Epidermal melanocyte (primary cell): ENCODE measurements at regions not wholly inside any gene's neighbourhood (a gene's known extent, or its start where the extent isn't known, plus 50 kb on each side); places are given as distances from the start of the nearest gene placed in this dataset.

Experiments used
- DNase-seq: peaks from one replicate; pipeline ENCODE4 v3.0.0; 2011; ENCODE audit warnings: low spot score; ENCODE audit not compliant: insufficient read length

DNA sequence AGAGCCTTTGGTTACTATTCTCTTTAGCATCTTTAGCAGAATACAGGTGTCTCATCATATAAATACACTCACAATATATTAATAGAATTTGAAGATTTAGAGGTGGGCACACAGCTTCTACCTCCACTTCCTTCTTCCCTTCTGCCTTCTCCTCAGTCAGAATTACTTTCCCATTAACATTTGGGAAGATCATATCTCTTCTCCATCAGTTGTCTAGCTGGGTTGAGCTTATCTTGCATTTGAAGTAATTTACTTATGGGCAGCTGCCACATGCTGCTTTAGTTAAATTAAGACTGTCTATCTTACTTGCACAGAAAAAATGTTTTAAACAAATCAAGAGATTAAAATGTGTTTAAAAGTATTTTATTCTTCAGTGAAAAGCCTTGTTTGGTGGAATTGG lies 110.1 kb upstream of the ASIC2 start:
- DNase-seq: no peak

DNA sequence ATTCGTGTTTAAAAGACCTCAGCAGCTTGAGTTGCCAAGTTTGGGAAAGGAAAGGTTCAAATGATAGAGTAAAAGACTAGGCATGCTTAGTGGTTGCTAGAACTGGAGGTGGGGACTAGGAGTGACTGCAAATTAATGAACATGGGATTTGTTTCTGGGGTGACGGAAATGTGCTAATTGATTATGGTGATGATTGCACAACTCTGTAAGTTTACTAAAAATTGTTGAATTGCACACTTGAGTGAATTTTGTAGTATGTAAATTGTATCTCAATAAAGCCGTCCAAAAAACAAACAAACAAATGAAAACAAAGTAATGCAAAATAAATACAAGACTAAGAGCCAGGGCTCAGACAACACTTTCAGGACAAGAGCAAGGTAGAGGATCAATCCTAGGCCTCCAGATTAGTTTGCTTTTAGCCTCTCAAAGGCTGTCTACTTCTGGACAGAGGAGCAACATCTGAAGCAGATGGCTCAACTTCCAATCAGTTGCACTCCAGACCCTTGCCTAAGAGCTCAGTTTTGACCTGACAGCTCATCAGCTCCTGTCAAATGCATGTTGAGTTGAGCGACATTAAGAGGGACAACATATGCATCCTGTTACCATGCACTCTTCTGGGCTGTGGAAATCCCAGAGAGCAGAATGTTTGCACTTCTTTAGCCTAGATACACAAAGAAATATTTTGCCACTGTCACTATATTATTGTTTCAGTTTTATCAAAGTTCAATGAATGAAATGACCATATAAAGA lies 111.2 kb upstream of the ASIC2 start:
- DNase-seq: no peak

DNA sequence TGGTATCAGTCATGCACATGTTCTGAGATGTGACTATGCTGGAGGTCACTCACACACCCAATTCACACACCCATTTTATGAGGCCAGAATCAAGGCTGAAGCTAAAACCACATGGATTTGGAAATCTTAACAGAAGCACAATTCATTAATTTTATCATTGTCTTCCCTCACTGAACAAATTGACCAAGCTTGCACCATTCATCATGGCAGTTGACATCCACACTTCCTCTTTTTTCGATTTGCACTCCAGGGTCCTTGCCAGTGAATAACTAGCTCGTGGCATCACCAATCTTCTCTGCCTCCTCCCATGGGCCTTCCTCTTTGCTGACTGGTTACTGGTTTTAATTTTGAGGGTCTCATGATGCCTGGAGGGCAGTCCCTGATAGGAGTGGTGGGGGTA lies 123.0 kb upstream of the ASIC2 start:
- DNase-seq: no peak

DNA sequence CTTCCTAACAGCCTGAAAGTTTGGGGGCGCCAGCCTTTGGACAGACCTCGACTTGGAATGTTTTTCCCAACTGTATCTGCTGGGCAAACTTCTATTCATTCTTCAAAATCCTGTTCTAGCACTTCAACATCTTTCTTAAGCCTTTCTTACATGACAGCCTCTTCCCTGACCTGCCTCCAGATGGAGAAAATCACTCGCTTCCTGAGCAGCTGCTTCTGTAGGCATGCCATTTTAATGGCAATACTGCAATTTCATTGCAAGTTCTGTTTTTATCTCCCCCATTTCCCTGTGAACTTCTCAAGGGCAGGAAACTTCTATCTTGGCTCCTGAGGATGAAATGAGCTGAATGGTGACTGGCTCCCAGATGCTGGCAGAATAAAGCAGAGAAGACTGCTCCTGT lies 128.8 kb upstream of the ASIC2 start:
- no peak for DNase-seq

DNA sequence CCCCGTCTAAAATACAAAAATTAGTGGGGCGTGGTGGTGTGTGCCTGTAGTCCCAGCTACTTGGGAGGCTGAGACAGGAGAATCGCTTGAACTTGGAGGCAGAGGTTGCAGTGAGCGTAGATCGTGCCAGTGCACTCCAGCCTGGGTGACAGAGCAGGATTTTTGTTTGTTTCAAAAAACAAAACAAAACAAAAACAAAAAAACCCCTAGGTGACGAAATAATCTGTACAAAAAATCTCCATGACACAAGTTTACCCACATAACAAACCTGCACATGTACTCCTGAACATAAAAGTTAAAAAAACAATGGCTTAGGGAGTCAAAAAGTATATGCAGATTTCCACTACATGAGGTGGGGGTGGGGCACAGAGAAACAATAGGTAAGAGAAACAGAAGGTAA lies 140.5 kb upstream of the ASIC2 start:
- DNase-seq: no peak

DNA sequence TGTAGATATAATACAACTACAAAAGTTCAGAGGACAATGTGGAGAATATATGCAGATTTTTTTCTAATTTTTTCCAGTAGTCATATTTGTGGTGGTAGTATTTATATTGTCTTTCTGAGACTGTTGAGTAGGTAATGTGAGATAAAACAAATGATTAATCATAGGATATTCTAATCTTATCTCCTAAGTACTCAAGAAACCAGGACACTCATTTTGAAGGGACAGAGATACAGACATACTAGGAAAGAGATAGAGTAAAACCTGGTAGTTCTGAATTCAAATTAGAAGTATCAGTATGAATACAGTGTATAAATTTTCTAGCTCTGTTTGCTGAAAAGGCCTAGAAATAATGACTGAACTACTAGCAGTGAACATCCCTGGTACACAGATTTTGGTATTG lies 141.7 kb upstream of the ASIC2 start:
- DNase-seq: no peak

DNA sequence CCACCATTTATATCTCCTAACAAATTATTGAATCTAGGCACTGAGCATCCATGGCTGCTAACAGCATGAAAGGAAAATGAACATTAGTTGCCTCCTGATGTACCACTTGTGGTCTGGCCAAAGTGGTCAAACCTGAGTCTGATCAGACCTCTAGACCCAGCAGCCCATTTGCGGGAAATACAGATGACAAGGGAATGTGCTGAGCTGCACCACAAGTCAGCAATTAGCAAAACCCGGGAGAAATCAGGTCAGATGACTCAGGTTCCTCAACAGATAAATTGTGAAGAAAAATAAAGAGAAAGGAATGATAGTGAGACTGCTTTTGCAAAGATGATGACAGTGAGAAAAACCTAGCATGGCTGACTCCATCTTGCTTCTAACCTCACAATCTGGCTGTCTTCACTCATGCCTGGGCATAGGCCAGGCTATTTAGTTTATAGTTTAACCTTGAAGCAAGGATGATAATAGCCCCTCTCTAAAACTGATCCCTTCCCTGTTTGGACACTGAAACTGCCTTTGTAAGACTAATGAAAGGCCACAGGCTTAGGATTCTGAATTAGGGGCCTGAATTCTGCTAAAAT lies 142.7 kb upstream of the ASIC2 start:
- DNase-seq: no peak

DNA sequence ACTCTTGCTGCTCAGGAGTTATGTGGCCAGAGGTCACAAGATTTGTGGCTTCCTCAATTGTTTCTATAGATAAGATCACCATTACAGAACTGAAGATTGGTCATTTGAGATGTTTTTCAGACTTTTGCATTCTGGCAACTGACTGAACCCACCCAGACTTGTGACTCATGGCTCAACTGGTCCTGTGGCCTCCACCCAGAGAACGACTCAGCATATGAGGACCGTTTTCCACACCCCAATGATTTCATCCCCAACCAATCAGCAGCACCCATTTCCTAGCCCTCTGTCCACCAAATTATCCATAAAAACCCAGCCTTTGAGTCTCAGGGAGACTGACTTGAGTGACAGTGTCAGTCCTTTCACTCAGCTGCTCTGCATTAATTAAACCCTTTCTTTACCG lies 143.2 kb upstream of the ASIC2 start:
- no peak for DNase-seq

DNA sequence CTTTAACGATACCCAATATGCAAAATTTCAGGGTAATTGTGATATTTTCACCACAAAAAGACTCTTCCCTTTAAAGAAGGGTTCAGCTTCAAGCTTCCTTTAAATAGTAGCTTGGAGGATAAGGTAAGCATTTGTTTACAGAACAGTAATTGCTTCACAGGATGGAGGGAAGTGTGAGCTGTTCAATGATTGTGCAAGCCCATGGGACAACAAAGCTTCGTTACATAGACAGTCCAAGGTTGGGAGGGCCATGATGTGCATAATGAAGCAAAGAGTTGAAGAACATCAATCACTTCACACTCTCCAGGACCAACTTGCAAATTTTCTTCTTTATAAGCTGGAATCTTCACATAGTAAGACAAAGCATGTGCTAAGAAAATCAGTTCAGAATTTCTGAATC lies 145.0 kb upstream of the ASIC2 start:
- no peak for DNase-seq

DNA sequence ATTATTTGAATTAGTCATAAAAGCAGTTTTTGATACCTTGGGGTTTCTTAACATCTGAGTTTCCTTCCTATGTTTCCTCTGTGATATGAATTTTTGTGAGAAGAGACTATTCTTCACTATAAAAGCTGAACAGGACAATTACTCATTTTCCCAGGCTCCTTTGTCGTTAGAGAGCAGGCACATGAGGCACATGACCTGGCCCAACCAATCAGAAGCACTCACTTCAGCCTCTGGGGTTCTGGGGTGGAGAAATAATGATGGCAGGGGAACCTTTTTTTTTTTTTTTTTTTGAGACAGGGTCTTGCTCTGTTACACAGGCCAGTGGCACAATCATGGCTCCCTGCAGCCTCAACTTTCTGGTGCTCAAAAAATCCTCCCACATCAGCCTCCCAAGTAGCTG lies 145.5 kb upstream of the ASIC2 start:
- no peak for DNase-seq

DNA sequence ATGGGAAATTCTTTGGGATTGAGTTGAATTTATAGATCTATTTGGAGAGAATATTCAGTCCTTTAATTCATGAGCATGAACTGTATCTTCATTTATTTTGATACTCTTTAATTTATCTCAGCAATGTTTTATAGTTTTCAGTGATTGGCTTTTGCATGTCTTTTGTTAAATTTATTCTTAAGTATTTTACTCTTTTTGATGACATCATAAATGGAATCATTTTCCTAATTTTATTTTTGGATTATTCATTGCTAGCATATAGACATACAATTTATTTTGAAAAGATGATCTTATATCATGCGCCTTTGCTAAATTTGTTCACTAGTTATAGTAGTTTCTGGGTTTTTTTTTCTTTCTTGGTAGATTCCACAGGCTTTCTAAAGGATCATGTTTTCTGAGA lies 149.2 kb upstream of the ASIC2 start:
- no peak for DNase-seq

DNA sequence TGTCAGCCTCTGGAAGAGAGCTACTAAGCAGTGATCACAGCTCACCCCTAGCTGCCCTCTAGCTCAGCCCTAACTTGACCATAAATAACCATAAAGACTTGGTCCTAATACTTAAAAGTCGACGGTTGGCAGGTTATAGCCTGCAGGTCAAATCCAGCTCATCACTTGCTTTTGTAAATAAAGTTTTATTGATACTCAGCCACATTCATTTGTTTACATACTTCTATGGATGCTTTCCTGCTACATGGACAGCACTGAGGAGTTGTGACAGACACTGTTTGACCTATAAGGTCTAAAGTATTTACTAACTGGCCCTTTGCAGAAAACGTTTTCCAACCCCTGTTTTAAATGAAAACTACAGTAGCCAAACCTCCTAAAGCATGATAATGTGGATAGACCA lies 151.6 kb upstream of the ASIC2 start:
- no peak for DNase-seq

DNA sequence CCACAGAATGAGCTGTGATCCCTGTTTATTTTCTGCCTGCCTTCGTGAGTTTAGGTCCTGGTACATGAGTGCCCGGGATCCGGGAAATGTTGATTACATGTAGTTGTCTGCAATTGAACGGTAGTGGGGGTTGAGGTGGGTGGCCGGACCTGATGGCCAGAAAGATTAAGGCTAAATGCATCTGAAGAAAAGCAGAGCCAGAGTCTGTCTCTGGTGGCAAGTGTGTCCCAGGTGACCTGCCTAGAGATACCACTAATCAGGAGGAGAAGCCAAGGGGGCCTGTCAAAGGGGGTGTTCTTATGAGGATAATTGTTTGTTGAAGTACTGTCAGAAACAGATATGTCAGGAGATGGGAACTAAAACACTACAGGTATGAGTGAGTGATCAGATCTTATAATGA lies 154.0 kb upstream of the ASIC2 start:
- DNase-seq: no peak

DNA sequence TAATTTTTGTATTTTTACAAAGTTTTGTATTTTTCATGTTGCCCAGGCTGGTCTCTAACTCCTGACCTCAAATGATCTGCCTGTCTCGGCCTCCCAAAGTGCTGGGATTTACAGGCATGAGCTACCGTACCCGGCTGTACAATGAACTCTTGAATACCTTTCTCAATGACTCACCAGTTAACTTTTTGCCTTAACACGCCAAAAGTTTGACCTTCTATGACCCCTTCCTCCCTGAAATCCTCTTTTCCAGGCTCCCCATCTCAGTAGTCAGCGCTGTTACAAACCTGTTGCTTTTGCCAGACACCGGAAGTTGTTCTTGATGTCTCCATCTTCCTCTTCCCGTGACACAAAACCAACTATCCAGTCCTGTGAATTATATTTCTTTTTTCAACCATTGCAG lies 158.1 kb upstream of the ASIC2 start:
- DNase-seq: no peak

DNA sequence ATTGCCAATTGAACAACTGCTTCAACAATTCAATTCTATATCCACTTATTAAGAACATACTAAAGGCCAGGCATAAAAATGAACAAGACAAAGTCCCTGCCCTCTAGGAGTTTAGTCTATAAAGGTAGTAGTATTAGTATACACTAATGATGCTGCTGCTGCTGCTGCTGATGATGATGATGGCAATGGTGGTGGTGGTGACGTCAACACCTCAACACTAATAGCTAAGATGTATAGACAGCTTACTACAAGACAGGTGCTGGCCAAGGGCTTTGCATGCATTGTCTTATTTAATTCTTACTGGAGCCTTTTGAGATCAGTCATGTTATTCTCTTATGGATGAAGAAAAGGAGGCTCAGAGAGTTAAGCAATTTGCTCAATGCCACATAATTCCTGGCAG lies 164.4 kb upstream of the ASIC2 start:
- no peak for DNase-seq

DNA sequence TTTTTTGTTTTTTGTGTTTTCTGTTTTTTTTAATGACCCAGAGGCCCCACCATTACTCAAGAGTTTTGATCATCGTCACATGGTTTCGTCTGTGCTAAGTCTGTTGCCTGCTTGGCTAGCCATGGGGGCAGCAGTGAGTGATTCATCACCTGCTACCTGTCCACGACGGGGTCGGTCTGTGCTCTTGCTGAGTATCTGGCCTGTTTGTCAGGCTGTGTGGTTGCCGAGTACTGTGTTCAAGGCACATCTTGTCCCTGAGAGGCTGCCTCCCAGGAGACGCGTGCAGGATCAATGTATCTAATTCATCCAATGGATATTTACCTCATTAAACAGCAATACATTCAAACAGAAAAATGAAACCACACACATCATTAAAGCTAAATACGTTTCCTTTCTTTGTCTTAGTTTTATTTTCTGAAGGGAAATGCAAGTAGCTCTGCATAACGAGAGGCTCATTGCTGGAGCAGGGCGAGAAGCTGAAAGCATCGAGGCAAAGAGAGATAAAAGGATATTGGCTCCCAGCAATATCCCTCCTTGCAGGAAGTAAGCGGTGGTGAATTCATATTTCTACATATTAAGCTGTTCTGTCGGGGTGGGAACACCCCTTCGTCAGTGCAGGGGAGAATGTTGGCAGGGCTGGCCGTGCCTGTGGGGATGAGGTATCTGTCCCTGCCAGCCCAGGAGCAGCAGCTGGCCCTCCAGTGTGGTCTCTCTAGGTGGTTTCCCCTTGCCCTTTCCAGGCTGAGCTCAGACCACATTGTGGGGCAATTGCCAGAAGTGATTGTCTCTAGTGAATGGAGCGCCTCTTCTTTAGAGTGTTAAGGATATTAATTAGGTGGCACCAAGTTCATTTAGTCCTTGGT lies 166.2 kb upstream of the ASIC2 start:
- DNase-seq: no peak

DNA sequence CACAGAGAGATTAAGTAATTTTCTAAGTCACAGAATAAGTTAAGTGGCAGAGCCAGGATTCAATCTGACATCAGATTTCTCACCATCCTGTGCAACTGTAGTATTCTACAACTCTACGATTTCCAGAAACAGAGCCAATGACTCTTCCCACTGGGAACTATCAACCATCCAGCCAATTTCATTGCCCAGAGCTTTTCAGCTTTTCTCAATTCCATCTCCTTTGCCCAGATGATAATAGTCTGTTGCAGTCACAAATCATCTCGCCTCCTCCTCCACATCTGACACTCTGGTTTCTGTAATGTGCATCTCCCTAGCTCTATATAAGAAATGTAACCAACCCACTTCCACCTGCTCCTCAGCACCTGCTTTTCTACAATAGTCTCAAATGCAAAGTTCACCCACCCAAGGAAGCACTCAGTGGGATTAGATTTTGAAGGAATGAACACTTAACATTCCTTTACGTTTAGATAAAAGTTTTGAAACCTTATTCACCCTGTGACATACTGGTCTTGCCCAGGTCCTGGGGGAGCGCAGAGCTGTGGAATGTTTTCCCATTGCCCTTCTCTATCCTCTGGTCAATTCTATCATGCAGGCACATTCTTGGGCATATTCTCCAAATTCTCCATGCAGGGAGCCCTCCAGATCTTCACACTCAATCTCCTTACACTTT lies 167.8 kb upstream of the ASIC2 start:
- no peak for DNase-seq

DNA sequence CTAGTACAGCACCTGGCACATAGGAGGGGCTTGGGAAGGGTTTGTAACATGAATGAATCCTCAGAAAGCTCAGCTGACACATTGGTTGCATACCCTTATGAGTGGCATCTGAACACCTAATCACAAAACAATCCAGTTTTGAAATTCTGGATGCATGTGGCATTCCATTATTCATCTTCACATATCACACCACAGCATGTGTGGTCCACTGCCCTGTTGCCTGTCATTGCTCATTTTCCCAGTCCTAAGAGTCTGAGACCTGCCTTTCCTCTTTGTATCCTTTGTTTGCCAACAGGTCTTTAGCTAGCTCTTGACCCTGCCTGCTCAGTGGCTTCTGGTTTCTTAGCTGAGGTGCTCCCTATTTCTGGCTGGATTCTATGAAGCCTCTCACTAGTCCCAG lies 170.8 kb upstream of the ASIC2 start:
- no peak for DNase-seq

DNA sequence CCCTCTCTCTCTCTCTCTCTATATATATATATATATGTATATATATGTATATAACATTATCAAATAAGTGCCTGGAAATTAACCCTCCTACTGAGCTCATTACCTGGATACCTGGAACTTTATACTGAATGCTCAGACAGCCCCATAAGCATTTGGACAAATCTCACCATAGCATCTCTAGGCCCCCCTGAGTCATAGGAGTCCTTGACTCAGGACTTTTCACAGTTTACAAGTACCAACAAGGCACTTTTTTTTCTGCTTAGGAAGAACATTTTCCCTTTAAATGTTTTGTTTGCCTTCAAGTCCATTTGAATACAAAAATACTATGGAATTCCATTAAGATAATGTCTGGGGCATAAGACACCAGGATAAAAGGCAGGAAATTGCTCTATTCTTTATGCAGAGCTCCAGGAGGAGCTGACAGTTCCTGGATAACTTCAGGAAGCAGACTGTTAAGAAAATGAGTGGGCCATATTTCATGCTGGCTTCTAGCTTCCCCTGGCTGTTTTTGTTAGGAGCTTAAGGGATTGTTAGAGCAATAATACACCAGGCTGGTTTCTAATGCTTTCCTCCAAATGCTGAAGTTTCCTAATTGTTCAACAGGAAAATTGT lies 171.7 kb upstream of the ASIC2 start:
- no peak for DNase-seq

DNA sequence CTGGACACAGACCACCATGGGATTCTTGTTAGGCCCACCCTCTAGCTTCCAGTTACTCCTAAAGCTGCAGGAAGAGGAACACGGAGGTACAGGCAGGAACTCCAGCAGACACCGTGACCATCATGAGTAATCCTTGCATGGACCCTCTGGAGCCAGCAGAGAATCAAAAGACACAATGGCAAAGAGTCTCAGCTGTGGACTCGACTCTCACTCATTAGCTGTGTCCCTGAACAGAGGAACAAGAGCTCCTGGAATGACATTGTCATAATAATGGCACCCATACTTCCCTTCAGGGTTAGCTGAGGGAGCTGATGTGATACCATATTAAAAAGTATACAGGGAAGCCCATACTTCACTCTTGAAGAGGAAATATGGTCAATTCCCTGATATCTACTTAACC lies 176.3 kb upstream of the ASIC2 start:
- DNase-seq: no peak

DNA sequence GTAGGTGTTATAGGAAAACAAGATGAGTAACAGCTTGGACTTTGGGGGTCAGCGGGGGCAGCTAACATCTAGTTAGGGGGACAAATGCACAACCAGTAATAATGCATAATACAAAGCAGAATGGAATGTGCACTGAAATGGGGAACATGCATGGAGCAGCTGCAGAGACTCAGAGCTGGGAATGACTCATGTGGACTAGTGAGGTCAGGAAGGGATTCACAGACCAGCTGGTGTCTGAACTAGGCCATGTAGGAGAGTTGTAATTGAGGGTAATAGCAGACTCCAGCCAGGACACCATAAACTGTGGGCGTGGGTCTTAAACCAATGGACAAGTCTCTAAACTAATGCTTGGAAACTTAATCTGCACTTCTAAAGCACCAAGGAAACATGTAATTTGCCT lies 176.8 kb upstream of the ASIC2 start:
- DNase-seq: no peak

DNA sequence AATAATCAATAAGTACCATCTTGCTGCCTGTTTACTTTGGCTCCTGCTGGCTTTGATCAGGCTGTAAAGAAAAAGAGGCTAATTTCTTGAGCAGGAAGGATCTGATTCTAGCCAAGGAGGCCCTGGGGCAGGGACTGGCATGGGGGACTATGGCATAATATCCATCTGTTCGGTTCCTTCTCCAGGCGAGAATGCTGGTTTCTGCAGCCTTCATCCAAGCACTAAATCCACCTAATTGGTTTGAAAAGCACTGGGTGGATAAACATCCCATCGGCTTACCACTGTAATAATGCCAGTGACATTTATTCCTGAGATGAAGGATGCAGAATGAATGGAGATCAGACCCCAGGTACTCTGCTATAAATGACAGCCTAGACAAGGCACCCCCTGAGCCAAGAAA lies 180.0 kb upstream of the ASIC2 start:
- DNase-seq: no peak
